ENCODE measurements at regions not wholly inside any gene's neighbourhood (a gene's known extent, or its start where the extent isn't known, plus 50 kb on each side); places are given as distances from the start of the nearest gene placed in this dataset.

GRCh38 chr10:33391611-33392465 is 57.4 kb upstream of the NRP1 start:
- TF ChIP-seq POLR2AphosphoS5 (IDR thresholded peaks at IDR 0.05; ENCODE audit: low read depth, low read length) (no peak), TAF1 (IDR thresholded peaks at IDR 0.05; ENCODE audit: borderline replicate concordance, low read depth, low read length) (no peak), POLR2A (IDR thresholded peaks at IDR 0.05; ENCODE audit: low read depth, low read length) (no peak)
